CD4-positive, alpha-beta T cell treated with Interleukin-4 for 1 hour (primary cell): ENCODE measurements at regions not wholly inside any gene's neighbourhood (a gene's known extent, or its start where the extent isn't known, plus 50 kb on each side); places are given as distances from the start of the nearest gene placed in this dataset.
A peak's percentile ranks its signal among the peaks of the same experiment; 100 is the strongest.

ENCODE experiments used
- DNase-seq, 2 donors: peaks; one replicate each; pipeline ENCODE4 v3.0.0-alpha.2; 2020 to 2022

DNA sequence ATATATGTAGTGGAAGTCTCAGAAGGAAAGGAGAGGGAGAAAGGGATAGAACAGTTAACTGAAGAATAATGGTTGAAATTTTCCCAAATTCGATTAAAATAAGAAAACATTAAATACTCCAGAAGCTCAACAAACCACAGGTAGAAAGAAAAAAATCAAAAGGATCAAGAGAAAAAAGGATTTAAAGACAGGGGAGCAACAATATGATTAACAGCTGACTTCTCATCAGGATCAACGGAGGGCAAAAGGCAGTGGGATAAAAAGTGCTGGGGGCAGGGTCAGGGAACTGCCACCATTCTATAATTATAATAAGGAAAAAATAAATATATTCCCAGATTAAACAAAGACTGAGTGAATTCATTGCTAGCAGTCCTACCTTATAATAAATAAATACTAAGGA is 55.3 kb downstream of the CDKN2C start:
- DNase-seq = no peak

DNA sequence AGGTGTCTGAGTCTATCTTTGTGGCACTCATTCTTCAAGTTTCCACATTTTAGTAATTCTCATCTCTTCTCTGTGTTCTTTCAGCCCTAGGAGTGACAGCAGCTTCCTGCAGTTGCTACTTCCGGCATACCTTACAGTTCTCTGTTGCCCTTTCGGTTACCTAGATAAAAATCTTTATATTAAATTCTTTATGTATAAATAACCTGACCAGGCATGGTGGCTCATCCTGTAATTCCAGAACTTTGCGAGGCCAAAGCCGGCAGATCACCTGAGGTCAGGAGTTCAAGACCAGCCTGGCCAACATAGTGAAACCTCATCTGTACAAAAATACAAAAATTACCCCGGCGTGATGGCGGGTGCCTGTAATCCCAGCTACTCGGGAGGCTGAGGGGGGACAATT is 62.9 kb downstream of the CDKN2C start:
- DNase-seq = no peak

DNA sequence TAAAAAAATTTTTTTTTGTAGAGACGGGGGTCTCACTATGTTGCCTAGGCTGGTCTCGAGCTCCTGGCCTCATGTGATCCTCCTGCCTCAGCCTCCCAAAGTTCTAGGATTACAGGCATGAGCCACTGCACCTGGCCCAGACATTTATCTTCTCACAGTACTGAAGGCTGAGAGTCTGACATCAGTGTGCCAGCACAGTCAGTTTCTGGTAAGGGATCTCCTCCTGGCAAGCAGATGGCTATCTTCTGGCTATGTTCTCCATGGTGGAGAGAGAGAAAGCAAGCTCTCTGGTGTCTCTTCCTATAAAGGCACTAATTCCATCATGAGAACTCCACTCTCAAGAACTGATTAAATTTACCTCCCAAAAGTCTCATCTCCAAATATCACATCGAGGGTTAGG is 57.8 kb upstream of the C1orf185 start:
- DNase-seq = no peak

DNA sequence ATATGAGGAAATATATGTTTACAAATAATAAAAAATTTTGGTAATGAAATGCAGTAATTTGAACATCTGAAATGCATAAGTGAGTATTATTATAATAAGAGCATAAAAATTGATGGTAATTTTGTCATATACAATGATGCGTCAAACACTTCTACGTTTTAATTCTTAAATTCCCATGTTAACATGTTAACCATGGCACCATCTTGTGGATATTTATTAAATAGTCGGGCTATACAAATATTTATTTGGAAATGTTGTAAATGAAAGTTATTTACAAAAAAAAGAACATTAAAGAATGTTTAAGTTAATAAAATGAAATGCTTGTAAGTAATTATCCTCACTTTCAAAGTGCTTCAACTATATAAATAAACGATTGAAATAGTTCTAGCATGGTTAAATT is 57.2 kb upstream of the C1orf185 start:
- DNase-seq = peak in 1 of 2 donors; percentile 19

DNA sequence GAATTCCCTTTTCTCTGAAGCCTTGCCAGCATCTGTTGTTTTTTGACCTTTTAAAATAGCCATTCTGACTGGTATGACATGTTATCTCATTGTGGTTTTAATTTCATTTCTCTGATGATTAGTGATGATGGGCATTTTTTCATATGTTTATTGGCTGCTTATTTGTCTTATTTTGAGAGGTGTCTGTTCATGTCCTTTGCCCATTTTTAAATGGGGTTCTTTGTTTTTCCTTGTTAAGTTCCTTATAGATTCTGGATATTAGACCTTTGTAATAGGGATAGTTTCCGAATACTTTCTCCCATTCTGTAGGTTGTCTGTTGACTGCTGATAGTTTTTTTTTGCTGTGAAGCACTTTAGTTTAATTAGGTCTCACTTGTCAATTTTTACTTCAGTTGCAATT is 54.0 kb upstream of the C1orf185 start:
- no peak for DNase-seq

DNA sequence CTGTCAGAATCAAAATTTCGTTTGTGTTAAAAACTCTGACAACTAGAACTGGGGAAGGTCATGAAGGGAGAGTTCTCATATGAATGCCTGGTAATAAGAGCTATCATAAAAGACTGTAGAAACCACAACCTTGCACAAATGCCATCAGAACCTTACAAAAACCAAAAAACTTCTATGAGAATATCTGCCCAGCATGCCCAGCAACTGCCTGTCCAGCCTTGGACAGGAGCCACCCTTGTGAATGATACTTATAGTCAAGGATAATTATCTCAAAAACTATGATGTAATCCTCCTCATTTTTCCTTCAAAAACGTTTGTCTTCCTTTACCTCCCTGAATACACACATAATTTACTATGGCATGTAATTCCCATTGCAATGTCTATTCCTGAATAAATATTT is 53.4 kb upstream of the C1orf185 start:
- DNase-seq = no peak
